HEK293 (cell line): ENCODE measurements at regions not wholly inside any gene's neighbourhood (a gene's known extent, or its start where the extent isn't known, plus 50 kb on each side); places are given as distances from the start of the nearest gene placed in this dataset.

ENCODE experiments used
- CTCF ChIA-PET: fragments of 350-600 bp; formaldehyde crosslinking; extraction: SDS; loops from one replicate; lab custom pipeline; 2021; ENCODE audit warnings: antibody characterized with exemption; lab: Yijun Ruan, JAX
- POLR2A ChIA-PET: fragments of 300-600 bp; formaldehyde crosslinking; extraction: SDS; loops from one replicate; lab custom pipeline; 2020; ENCODE audit warnings: antibody characterized with exemption, inconsistent platforms; lab: Yijun Ruan, JAX
- H3K27ac ChIP-seq: fragments of 200-500 bp; sonication (Bioruptor generic); 2 replicates; pipeline ENCODE4 v1.5.1; 2014; ENCODE audit warnings: low read depth, low read length, control low read depth, inconsistent platforms; ENCODE audit errors: extremely low read depth
- H3K36me3 ChIP-seq, 2 experiments: fragments of 200-500 bp in 1 of 2; sonication (Bioruptor generic) in 1 of 2; 1 replicate in 1 of 2; 2 replicates in 1 of 2; pipeline ENCODE4 v1.5.1; 2014 to 2017; ENCODE audit warnings: inconsistent platforms in 2 of 2, low read length in 2 of 2; ENCODE audit not compliant: control insufficient read depth in 2 of 2, insufficient read depth in 1 of 2
- H3K4me1 ChIP-seq: fragments of 200-500 bp; sonication (Bioruptor generic); 2 replicates; pipeline ENCODE4 v1.5.1; 2014; ENCODE audit warnings: mild to moderate bottlenecking, low read length, inconsistent platforms; ENCODE audit not compliant: control insufficient read depth, insufficient read depth
- H3K4me3 ChIP-seq: 2 replicates; pipeline ENCODE4 v1.5.1; 2011; ENCODE audit warnings: low read depth, mild to moderate bottlenecking, control low read depth, low read length, moderate library complexity
- H3K9me3 ChIP-seq: fragments of 200-500 bp; sonication (Bioruptor generic); 2 replicates; pipeline ENCODE4 v1.5.1; 2014; ENCODE audit warnings: low read depth, low read length, inconsistent platforms; ENCODE audit not compliant: control insufficient read depth, insufficient read depth
- GLI2 ChIP-seq: fragments of 450-650 bp; formaldehyde crosslinking; IDR thresholded peaks from 2 replicates; pipeline ENCODE4; 2017; ENCODE audit warnings: missing biosample characterization, missing genetic modification characterization, low read depth, borderline replicate concordance
- HOXC10 ChIP-seq: sonication (generic); formaldehyde crosslinking; IDR thresholded peaks from 2 replicates; pipeline ENCODE4 v1.8.1; 2023; ENCODE audit warnings: mild to moderate bottlenecking, missing genetic modification reagents
- KLF17 ChIP-seq: fragments of 450-650 bp; formaldehyde crosslinking; IDR thresholded peaks from 2 replicates; pipeline ENCODE4 v1.5.1; 2016; ENCODE audit warnings: missing biosample characterization, missing genetic modification characterization
- PATZ1 ChIP-seq: fragments of 450-650 bp; formaldehyde crosslinking; IDR thresholded peaks from 2 replicates; pipeline ENCODE4 v1.5.1; 2016; ENCODE audit warnings: missing biosample characterization, missing genetic modification characterization
- REPIN1 ChIP-seq: fragments of 450-650 bp; formaldehyde crosslinking; IDR thresholded peaks from 2 replicates; pipeline ENCODE4 v1.5.1; 2017; ENCODE audit warnings: missing biosample characterization, missing genetic modification characterization, low read depth
- REST ChIP-seq: fragments of 450-650 bp; formaldehyde crosslinking; IDR thresholded peaks from 2 replicates; pipeline ENCODE4 v1.5.1; 2016; ENCODE audit warnings: missing biosample characterization, missing genetic modification characterization
- TRIM28 ChIP-seq: IDR thresholded peaks from 2 replicates; pipeline ENCODE4 v1.6.1; 2011; ENCODE audit warnings: low read length, control low read depth, borderline replicate concordance
- ZBTB10 ChIP-seq: fragments of 450-650 bp; formaldehyde crosslinking; IDR thresholded peaks from 2 replicates; pipeline ENCODE4 v1.5.1; 2016; ENCODE audit warnings: missing biosample characterization, missing genetic modification characterization
- ZBTB21 ChIP-seq: fragments of 450-650 bp; formaldehyde crosslinking; IDR thresholded peaks from 2 replicates; pipeline ENCODE4 v1.5.1; 2017; ENCODE audit warnings: missing biosample characterization, missing genetic modification characterization
- ZBTB48 ChIP-seq: fragments of 450-650 bp; formaldehyde crosslinking; IDR thresholded peaks from 2 replicates; pipeline ENCODE4 v1.5.1; 2016; ENCODE audit warnings: missing biosample characterization, missing genetic modification characterization
- ZFP37 ChIP-seq: fragments of 450-650 bp; formaldehyde crosslinking; IDR thresholded peaks from 2 replicates; pipeline ENCODE4 v1.5.1; 2016; ENCODE audit warnings: missing biosample characterization, missing genetic modification characterization
- ZNF133 ChIP-seq: fragments of 450-650 bp; formaldehyde crosslinking; IDR thresholded peaks from 2 replicates; pipeline ENCODE4 v1.5.1; 2016; ENCODE audit warnings: missing biosample characterization, missing genetic modification characterization
- ZNF155 ChIP-seq: fragments of 450-650 bp; formaldehyde crosslinking; IDR thresholded peaks from 2 replicates; pipeline ENCODE4 v1.5.1; 2016; ENCODE audit warnings: missing biosample characterization, missing genetic modification characterization
- ZNF211 ChIP-seq: fragments of 450-650 bp; formaldehyde crosslinking; IDR thresholded peaks from 2 replicates; pipeline ENCODE4 v1.5.1; 2016; ENCODE audit warnings: low read depth, missing biosample characterization, missing genetic modification characterization
- ZNF24 ChIP-seq: fragments of 450-650 bp; formaldehyde crosslinking; IDR thresholded peaks from 2 replicates; pipeline ENCODE4 v1.5.1; 2016; ENCODE audit warnings: missing biosample characterization, missing genetic modification characterization
- ZNF654 ChIP-seq: fragments of 450-650 bp; formaldehyde crosslinking; IDR thresholded peaks from 2 replicates; pipeline ENCODE4 v1.5.1; 2016; ENCODE audit warnings: low read depth, missing biosample characterization, missing genetic modification characterization
- ZNF692 ChIP-seq: fragments of 450-650 bp; formaldehyde crosslinking; IDR thresholded peaks from 2 replicates; pipeline ENCODE4 v1.5.1; 2016; ENCODE audit warnings: missing biosample characterization, missing genetic modification characterization

- Histone ChIP-seq H3K4me3 (no peak overlapping the region), H3K4me1 (no peaks in the 10 kb centered on the region), H3K27ac (no peak overlapping the region), H3K36me3 (no peaks in the 10 kb centered on the region)
- CTCF ChIA-PET: no interaction called here
- POLR2A ChIA-PET: no interaction called here
- TF ChIP-seq ZNF654 (tag by site-specific recombination) (no peak), ZNF692 (tag by site-specific recombination) (no peak), ZBTB10 (tag by site-specific recombination) (no peak), ZNF155 (no peak), ZBTB48 (tag by site-specific recombination) (no peak), TRIM28 (no peak), ZBTB21 (no peak), ZNF133 (tag by site-specific recombination) (no peak), ZFP37 (tag by site-specific recombination) (no peak), ZNF211 (tag by site-specific recombination) (no peak), REPIN1 (tag by site-specific recombination) (no peak), GLI2 (no peak), ZNF24 (tag by site-specific recombination) (no peak), PATZ1 (tag by site-specific recombination) (no peak), KLF17 (tag by site-specific recombination) (no peak)
- TF ChIP-seq, all 188 proteins: peak for 0
- no peaks in the 10 kb centered on the region for H3K9me3 ChIP-seq
These were observed 163.2 kb downstream of the TMEM182 start for GRCh38 chr2:102925003-102925402.

- Histone ChIP-seq H3K9me3 (no peaks in the 10 kb centered on the region), H3K36me3 (no peaks in the 10 kb centered on the region), H3K4me3 (no peak overlapping the region), H3K27ac (no peak overlapping the region), H3K4me1 (no peaks in the 10 kb centered on the region)
- no peak for TF ChIP-seq HOXC10 (CRISPR knock-in tag)
- TF ChIP-seq REST: no peak
- POLR2A ChIA-PET: no interaction called here
- CTCF ChIA-PET: interaction anchor here (0.6 kb wide), 1 partner anchor 148 kb away, joined by 4 read pairs; no protein-coding TSS in a partner anchor
These were observed 166.0 kb downstream of the TMEM182 start for GRCh38 chr2:102927854-102928267.
